Neutrophil (primary cell): ENCODE measurements at regions not wholly inside any gene's neighbourhood (a gene's known extent, or its start where the extent isn't known, plus 50 kb on each side); places are given as distances from the start of the nearest gene placed in this dataset.

Source experiments
- H3K27ac ChIP-seq: fragments of 200-600 bp; sonication (generic); 2 replicates; pipeline ENCODE4 v1.5.1; 2016; ENCODE audit warnings: mild to moderate bottlenecking, moderate library complexity
- H3K27me3 ChIP-seq: fragments of 200-600 bp; sonication (generic); 2 replicates; pipeline ENCODE4 v1.6.0; 2016; ENCODE audit warnings: mild to moderate bottlenecking
- H3K36me3 ChIP-seq: fragments of 200-600 bp; sonication (generic); 2 replicates; pipeline ENCODE4 v1.5.1; 2017
- H3K4me1 ChIP-seq, 2 experiments: fragments of 200-600 bp in 1 of 2; sonication (generic) in 1 of 2; 1 replicate in 1 of 2; 2 replicates in 1 of 2; pipeline versions ENCODE4 v1.5.1 to v1.6.1; 2013 to 2016; ENCODE audit warnings: low read depth in 1 of 2, low read length in 1 of 2, mild to moderate bottlenecking in 1 of 2, moderate library complexity in 1 of 2; ENCODE audit not compliant: control insufficient read depth in 1 of 2, insufficient read depth in 1 of 2
- H3K4me3 ChIP-seq, 2 experiments: fragments of 200-600 bp in 1 of 2; sonication (generic) in 1 of 2; 1 replicate in 1 of 2; 2 replicates in 1 of 2; pipeline ENCODE4 v1.5.1; 2013 to 2016; ENCODE audit warnings: low read depth in 1 of 2, low read length in 1 of 2, mild to moderate bottlenecking in 1 of 2, moderate library complexity in 1 of 2
- H3K9me3 ChIP-seq: fragments of 200-600 bp; sonication (generic); 2 replicates; pipeline ENCODE4 v1.5.1; 2016
- TF ChIP-seq, protein P1 (sequence below): fragments of 200-600 bp; sonication (generic); IDR thresholded peaks from 2 replicates; pipeline ENCODE4 v1.5.1; 2016; ENCODE audit warnings: antibody characterized with exemption

DNA sequence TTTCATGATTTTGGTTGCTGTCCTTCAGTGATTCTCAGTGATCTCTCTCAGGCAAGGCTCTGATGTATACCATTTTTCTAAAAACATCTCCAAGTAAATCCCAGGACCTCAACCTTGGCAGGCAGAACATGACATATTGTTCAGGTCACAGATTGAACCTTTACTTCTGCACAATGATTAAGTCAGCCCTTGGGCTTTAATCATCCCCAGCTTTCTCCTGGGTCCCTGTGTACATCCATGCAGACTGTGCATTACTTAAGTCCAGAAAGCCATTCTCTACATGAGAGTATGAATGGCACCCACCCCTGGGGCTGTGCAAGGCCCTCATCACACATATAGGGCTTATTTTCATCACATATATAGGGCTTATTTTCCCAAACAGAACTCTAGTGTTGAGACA lies 58.7 kb upstream of the ADAMTS3 start:
- Histone ChIP-seq H3K27me3 (no peaks in the 10 kb centered on the region), H3K4me3 (no peak overlapping the region), H3K9me3 (no peaks in the 10 kb centered on the region), H3K27ac (no peak overlapping the region), H3K36me3 (no peaks in the 10 kb centered on the region), H3K4me1 (no peaks in the 10 kb centered on the region)
- TF ChIP-seq, protein P1, sequence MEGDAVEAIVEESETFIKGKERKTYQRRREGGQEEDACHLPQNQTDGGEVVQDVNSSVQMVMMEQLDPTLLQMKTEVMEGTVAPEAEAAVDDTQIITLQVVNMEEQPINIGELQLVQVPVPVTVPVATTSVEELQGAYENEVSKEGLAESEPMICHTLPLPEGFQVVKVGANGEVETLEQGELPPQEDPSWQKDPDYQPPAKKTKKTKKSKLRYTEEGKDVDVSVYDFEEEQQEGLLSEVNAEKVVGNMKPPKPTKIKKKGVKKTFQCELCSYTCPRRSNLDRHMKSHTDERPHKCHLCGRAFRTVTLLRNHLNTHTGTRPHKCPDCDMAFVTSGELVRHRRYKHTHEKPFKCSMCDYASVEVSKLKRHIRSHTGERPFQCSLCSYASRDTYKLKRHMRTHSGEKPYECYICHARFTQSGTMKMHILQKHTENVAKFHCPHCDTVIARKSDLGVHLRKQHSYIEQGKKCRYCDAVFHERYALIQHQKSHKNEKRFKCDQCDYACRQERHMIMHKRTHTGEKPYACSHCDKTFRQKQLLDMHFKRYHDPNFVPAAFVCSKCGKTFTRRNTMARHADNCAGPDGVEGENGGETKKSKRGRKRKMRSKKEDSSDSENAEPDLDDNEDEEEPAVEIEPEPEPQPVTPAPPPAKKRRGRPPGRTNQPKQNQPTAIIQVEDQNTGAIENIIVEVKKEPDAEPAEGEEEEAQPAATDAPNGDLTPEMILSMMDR, result no peak
